ENCODE measurements at regions not wholly inside any gene's neighbourhood (a gene's known extent, or its start where the extent isn't known, plus 50 kb on each side); places are given as distances from the start of the nearest gene placed in this dataset.

DNA sequence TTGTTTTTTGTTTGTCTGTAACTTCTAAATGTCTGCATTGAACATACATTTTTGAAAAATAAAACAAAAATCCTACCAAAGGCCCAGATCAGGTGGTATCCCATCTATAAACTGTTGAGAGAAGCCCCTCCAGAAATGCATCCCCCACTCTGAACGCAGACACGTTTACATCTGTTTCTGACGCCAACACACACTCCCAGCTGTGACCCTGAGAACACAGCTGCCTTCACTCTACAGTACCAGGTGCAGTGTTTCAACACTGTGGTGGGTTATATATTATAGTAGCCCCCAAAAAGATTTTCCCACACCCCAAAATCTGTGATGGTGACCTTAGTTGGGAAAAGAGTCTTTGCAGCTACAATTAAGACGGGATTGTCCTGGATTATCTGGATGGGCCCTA, 199.1 kb upstream of the JARID2 start:
- Mint-ChIP-seq H3K4me3 (no peak overlapping the region), H3K9me3 (no peaks in the 10 kb centered on the region), H3K4me1 (peaks cover 8% of the 10 kb centered on the region), H3K36me3 (ENCODE audit: low read depth) (no peaks in the 10 kb centered on the region), H3K27me3 (ENCODE audit: low read depth) (no peaks in the 10 kb centered on the region), H3K27ac (ENCODE audit: unreplicated experiment) (peak overlapping the region; percentile 45)
- DNase-seq (ENCODE audit: low read depth, low spot score): no peak
- TF ChIP-seq, protein P1, sequence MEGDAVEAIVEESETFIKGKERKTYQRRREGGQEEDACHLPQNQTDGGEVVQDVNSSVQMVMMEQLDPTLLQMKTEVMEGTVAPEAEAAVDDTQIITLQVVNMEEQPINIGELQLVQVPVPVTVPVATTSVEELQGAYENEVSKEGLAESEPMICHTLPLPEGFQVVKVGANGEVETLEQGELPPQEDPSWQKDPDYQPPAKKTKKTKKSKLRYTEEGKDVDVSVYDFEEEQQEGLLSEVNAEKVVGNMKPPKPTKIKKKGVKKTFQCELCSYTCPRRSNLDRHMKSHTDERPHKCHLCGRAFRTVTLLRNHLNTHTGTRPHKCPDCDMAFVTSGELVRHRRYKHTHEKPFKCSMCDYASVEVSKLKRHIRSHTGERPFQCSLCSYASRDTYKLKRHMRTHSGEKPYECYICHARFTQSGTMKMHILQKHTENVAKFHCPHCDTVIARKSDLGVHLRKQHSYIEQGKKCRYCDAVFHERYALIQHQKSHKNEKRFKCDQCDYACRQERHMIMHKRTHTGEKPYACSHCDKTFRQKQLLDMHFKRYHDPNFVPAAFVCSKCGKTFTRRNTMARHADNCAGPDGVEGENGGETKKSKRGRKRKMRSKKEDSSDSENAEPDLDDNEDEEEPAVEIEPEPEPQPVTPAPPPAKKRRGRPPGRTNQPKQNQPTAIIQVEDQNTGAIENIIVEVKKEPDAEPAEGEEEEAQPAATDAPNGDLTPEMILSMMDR (conservative IDR thresholded peaks at IDR 0.05): no peak

DNA sequence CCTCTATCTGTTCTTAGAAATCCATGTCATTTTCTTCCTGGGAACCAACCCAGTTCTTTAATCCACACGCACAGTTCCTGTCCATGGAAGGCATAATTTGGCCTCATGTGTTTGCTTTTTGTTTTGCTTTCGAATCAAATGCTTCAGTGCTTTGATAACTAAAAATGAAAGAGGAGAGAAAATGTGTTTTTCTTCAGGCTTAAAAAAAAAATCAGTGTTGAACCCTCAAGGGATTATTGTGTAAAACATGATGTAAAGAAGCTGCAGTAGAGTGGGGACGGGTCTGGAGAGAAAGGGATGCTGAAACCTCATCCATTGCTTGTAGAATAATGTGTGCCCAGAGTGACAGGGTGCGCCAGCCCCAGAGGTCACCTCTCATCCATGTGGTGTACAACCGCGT, 197.5 kb upstream of the JARID2 start:
- H3K27ac Mint-ChIP-seq (ENCODE audit: unreplicated experiment): no peak overlapping the region
- TF ChIP-seq, protein P1 (conservative IDR thresholded peaks at IDR 0.05): no peak
- H3K4me3 Mint-ChIP-seq: no peak overlapping the region
- H3K27me3 Mint-ChIP-seq (ENCODE audit: low read depth): no peaks in the 10 kb centered on the region
- no peaks in the 10 kb centered on the region for H3K36me3 Mint-ChIP-seq (ENCODE audit: low read depth)
- no peak for DNase-seq (ENCODE audit: low read depth, low spot score)
- peaks cover 8% of the 10 kb centered on the region for H3K4me1 Mint-ChIP-seq
- no peaks in the 10 kb centered on the region for H3K9me3 Mint-ChIP-seq

DNA sequence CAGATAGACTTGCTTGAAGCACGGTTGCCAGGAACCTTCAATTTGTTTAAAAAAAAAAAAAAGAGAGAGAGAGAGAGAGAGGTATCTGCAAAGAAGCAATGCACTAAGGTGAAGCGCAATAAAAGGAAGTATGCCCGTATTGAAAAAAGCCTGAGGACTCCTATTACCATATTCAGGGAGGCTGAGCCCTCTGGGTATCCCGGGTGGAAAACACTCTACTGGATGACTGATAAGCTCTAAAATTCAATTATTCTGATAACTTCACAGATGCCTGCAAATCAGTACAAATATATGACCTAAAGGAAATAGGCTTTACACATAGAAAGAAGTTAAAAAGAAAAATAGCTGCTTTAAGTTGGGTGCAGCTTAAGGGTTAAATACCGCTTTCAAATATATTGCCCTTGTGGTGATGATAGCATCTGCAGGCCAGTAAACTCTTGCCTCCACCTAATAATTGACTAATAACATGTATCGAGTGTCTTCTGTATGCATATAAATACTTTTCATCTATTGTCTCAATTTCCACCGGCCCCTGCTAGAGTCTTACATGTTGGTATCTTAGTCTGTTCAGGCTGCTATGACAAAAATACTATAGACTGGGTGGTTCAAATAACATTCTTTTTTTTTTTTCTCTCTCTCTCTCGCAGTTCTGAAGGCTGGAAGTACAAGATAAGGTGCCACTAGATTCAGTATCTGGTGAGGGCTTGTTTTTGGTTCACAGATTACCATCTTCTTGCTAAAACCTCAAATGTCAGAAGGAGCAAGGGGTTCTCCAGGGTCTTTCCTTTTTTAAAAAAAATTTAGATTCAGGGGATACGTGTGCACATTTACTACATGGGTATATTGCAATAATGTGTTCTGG, 187.4 kb upstream of the JARID2 start:
- Mint-ChIP-seq H3K36me3 (ENCODE audit: low read depth) (no peaks in the 10 kb centered on the region), H3K27ac (ENCODE audit: unreplicated experiment) (no peak overlapping the region), H3K4me1 (no peaks in the 10 kb centered on the region), H3K9me3 (no peaks in the 10 kb centered on the region), H3K27me3 (ENCODE audit: low read depth) (no peaks in the 10 kb centered on the region), H3K4me3 (no peak overlapping the region)
- TF ChIP-seq, protein P1 (conservative IDR thresholded peaks at IDR 0.05): peak; percentile 46
- DNase-seq (ENCODE audit: low read depth, low spot score): no peak

DNA sequence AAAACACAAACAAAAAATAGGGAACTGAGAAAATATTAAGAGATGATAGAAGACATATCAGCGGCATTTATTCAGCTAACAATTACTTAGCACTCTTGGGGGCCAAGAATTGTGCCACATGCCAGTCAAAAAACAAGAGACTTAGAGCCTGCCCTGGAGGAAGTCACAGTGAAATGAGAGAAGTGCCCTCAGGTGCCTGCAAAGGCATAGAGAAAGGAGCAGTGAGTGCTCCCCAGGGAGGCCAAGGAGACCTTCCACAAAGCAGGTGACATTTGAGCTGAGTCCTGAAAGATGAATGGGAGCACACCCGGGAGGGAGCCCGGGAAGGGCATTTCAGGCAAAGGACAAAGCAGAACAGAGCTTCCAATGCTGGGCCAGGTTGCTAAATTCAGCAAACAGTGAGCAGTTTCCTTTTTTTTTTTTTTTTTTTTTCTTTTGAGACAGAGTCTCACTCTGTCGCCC, 184.7 kb upstream of the JARID2 start:
- H3K9me3 Mint-ChIP-seq: no peaks in the 10 kb centered on the region
- H3K4me3 Mint-ChIP-seq: no peak overlapping the region
- TF ChIP-seq, protein P1 (conservative IDR thresholded peaks at IDR 0.05): no peak
- no peaks in the 10 kb centered on the region for H3K27me3 Mint-ChIP-seq (ENCODE audit: low read depth)
- no peaks in the 10 kb centered on the region for H3K36me3 Mint-ChIP-seq (ENCODE audit: low read depth)
- no peak for DNase-seq (ENCODE audit: low read depth, low spot score)
- no peak overlapping the region for H3K27ac Mint-ChIP-seq (ENCODE audit: unreplicated experiment)
- H3K4me1 Mint-ChIP-seq: no peaks in the 10 kb centered on the region

- H3K27ac Mint-ChIP-seq (ENCODE audit: unreplicated experiment): peak overlapping the region; percentile 14
- H3K36me3 Mint-ChIP-seq (ENCODE audit: low read depth): no peaks in the 10 kb centered on the region
- H3K27me3 Mint-ChIP-seq (ENCODE audit: low read depth): no peaks in the 10 kb centered on the region
- TF ChIP-seq, protein P1 (conservative IDR thresholded peaks at IDR 0.05): no peak
- no peak overlapping the region for H3K4me3 Mint-ChIP-seq
- DNase-seq (ENCODE audit: low read depth, low spot score): no peak
- no peaks in the 10 kb centered on the region for H3K9me3 Mint-ChIP-seq
- H3K4me1 Mint-ChIP-seq: no peaks in the 10 kb centered on the region
Observed at GRCh38 chr6:15061908-15062515, 183.9 kb upstream of the JARID2 start.
